NCI-H1092 treated with DMSO at 0.1 percent for 48 hours (cell line): ENCODE measurements at regions not wholly inside any gene's neighbourhood (a gene's known extent, or its start where the extent isn't known, plus 50 kb on each side); places are given as distances from the start of the nearest gene placed in this dataset.
"Not testable (repeated sequence)": the region's sequence is repeated elsewhere in the genome, so short reads cannot be mapped to it uniquely, and the experiment has no call there.

Experiments
- DNase-seq: peaks from one replicate; lab custom pipeline; 2025; lab: John Stamatoyannopoulos, UW

- no peak for DNase-seq
Observed at GRCh38 chrX:69062493-69062892, 102.8 kb downstream of the PJA1 start.

GRCh38 chrX:69060631-69061408, 104.4 kb downstream of the PJA1 start:
- DNase-seq = peak; percentile 2

GRCh38 chrX:69055193-69055592, 110.1 kb downstream of the PJA1 start:
- no peak for DNase-seq

GRCh38 chrX:69054497-69054896, 110.8 kb downstream of the PJA1 start:
- DNase-seq = not testable (repeated sequence)

- no peak for DNase-seq
Observed at GRCh38 chrX:69051901-69052300, 113.4 kb downstream of the PJA1 start.

GRCh38 chrX:69050051-69050765, 115.0 kb downstream of the PJA1 start:
- DNase-seq = no peak

GRCh38 chrX:69046996-69047490, 118.2 kb downstream of the PJA1 start:
- DNase-seq = no peak

GRCh38 chrX:69045616-69046345, 119.5 kb downstream of the PJA1 start:
- DNase-seq = no peak

GRCh38 chrX:69038816-69039215, 126.4 kb downstream of the PJA1 start:
- DNase-seq = no peak

- no peak for DNase-seq
Observed at GRCh38 chrX:69038188-69038587, 127.1 kb downstream of the PJA1 start.

GRCh38 chrX:69037786-69038185, 127.5 kb downstream of the PJA1 start:
- no peak for DNase-seq

GRCh38 chrX:69036674-69037573, 128.3 kb downstream of the PJA1 start:
- no peak for DNase-seq

- no peak for DNase-seq
Observed at GRCh38 chrX:69034451-69034850, 130.8 kb downstream of the PJA1 start.

- no peak for DNase-seq
Observed at GRCh38 chrX:69033936-69034335, 131.3 kb downstream of the PJA1 start.

GRCh38 chrX:69032601-69033000, 132.7 kb downstream of the PJA1 start:
- DNase-seq = no peak

- DNase-seq = no peak
Observed at GRCh38 chrX:69031971-69032391, 133.3 kb downstream of the PJA1 start.

GRCh38 chrX:69031181-69031580, 134.1 kb downstream of the PJA1 start:
- DNase-seq = no peak

- DNase-seq = no peak
Observed at GRCh38 chrX:69029771-69030170, 135.5 kb downstream of the PJA1 start.

- no peak for DNase-seq
Observed at GRCh38 chrX:69028761-69029120, 136.5 kb downstream of the PJA1 start.

- DNase-seq = no peak
Observed at GRCh38 chrX:69028006-69028760, 137.1 kb downstream of the PJA1 start.
